NB4 (cell line): ENCODE measurements at regions not wholly inside any gene's neighbourhood (a gene's known extent, or its start where the extent isn't known, plus 50 kb on each side); places are given as distances from the start of the nearest gene placed in this dataset.

Experiments
- CTCF ChIP-seq: IDR thresholded peaks from one replicate; pipeline ENCODE4 v1.5.1; 2012; ENCODE audit warnings: low read depth, low read length
- MAX ChIP-seq: IDR thresholded peaks from 2 replicates; pipeline ENCODE4 v1.6.1; 2011; ENCODE audit warnings: low read depth, low read length
- MYC ChIP-seq: IDR thresholded peaks from 2 replicates; pipeline ENCODE4 v1.6.1; 2011; ENCODE audit warnings: low read depth, low read length
- POLR2A ChIP-seq: IDR thresholded peaks from 2 replicates; pipeline ENCODE4 v1.6.1; 2011; ENCODE audit warnings: mild to moderate bottlenecking; ENCODE audit not compliant: insufficient read length; ENCODE audit errors: extremely low read depth

- TF ChIP-seq POLR2A (no peak), CTCF (no peak), MAX (no peak), MYC (no peak)
These were observed 888.8 kb downstream of the QKI start for GRCh38 chr6:164303102-164303964.
